Testis (tissue), 2 donors: ENCODE measurements at regions not wholly inside any gene's neighbourhood (a gene's known extent, or its start where the extent isn't known, plus 50 kb on each side); places are given as distances from the start of the nearest gene placed in this dataset.

Source experiments
- DNase-seq: peaks from one replicate; pipeline ENCODE4 v3.0.0-alpha.2; 2019
- H3K27ac ChIP-seq, 2 donors: fragments of 200-600 bp; sonication (generic); one replicate each; pipeline ENCODE4 v1.5.1; 2019
- H3K27me3 ChIP-seq: fragments of 200-600 bp; sonication (generic); one replicate; pipeline ENCODE4 v1.5.1; 2019
- H3K36me3 ChIP-seq: fragments of 200-600 bp; sonication (generic); one replicate; pipeline ENCODE4 v1.5.1; 2017; ENCODE audit warnings: low read depth; ENCODE audit errors: missing control alignments
- H3K4me1 ChIP-seq: fragments of 200-600 bp; sonication (generic); one replicate; pipeline ENCODE4 v1.5.1; 2019
- H3K4me3 ChIP-seq, 2 donors: fragments of 200-600 bp; sonication (generic); one replicate each; pipeline ENCODE4 v1.5.1; 2017 to 2019
- H3K9me3 ChIP-seq: fragments of 200-600 bp; sonication (generic); one replicate; pipeline ENCODE4 v1.5.1; 2017
- CTCF ChIP-seq, 3 experiments: fragments of 450-650 bp in 2 of 3; fragments of 200-600 bp in 1 of 3; sonication (generic) in 1 of 3; IDR thresholded peaks; one replicate each; pipeline ENCODE4 v1.5.1; 2016 to 2019; ENCODE audit warnings: antibody characterized with exemption in 3 of 3, mild to moderate bottlenecking in 2 of 3, moderate library complexity in 1 of 3
- POLR2A ChIP-seq: fragments of 450-650 bp; IDR thresholded peaks from one replicate; pipeline ENCODE4 v1.6.1; 2017; ENCODE audit warnings: antibody characterized with exemption, mild to moderate bottlenecking, moderate library complexity
- WGBS, 2 donors: methylation state at CpG; one replicate each; pipeline ENCODE4 v1.1.5; 2018; 5-methylcytosine and 5-hydroxymethylcytosine counted together
- intact Hi-C: fragments of 100-400 bp; cut with DNase I; formaldehyde crosslinking; loops from one replicate; pipeline ENCODE4 v1.15.1; 2023; ENCODE audit warnings: low total_unique reads

GRCh38 chr21:27761623-27762022 is 794.7 kb upstream of the ADAMTS5 start:
- intact Hi-C loops, result no loop called here
- Histone ChIP-seq H3K9me3 (no peaks in the 10 kb centered on the region), H3K4me1 (no peaks in the 10 kb centered on the region), H3K27me3 (no peaks in the 10 kb centered on the region), H3K36me3 (no peaks in the 10 kb centered on the region), H3K4me3 (no peak overlapping the region), H3K27ac (no peak overlapping the region)
- no peak for TF ChIP-seq CTCF (IDR thresholded peaks at IDR 0.05)
- TF ChIP-seq POLR2A, result no peak
- 14 to 33% methylated on average over 1 of the region's 1 CpG for WGBS, 2 donors
- DNase-seq, result no peak

- Histone ChIP-seq H3K4me1 (no peaks in the 10 kb centered on the region), H3K27ac (no peak overlapping the region), H3K36me3 (no peaks in the 10 kb centered on the region), H3K27me3 (no peaks in the 10 kb centered on the region), H3K9me3 (no peaks in the 10 kb centered on the region), H3K4me3 (no peak overlapping the region)
- intact Hi-C loops, result no loop called here
- no peak for TF ChIP-seq CTCF (IDR thresholded peaks at IDR 0.05)
- no peak for TF ChIP-seq POLR2A
- no peak for DNase-seq
Observed at GRCh38 chr21:27759820-27760219, 792.9 kb upstream of the ADAMTS5 start.

GRCh38 chr21:27759091-27759659 is 792.3 kb upstream of the ADAMTS5 start:
- intact Hi-C loops, result no loop called here
- H3K36me3 ChIP-seq, result no peaks in the 10 kb centered on the region
- peak; percentile 38 for DNase-seq
- 83 to 92% methylated on average over 11 of the region's 11 CpGs for WGBS, 2 donors
- no peaks in the 10 kb centered on the region for H3K4me1 ChIP-seq
- no peak overlapping the region for H3K27ac ChIP-seq
- no peak overlapping the region for H3K4me3 ChIP-seq
- TF ChIP-seq CTCF (IDR thresholded peaks at IDR 0.05), result peak in 1 of 3 experiments; percentile 11
- TF ChIP-seq POLR2A, result no peak
- no peaks in the 10 kb centered on the region for H3K27me3 ChIP-seq
- H3K9me3 ChIP-seq, result no peaks in the 10 kb centered on the region

- no peak overlapping the region for H3K4me3 ChIP-seq
- no peak overlapping the region for H3K27ac ChIP-seq
- intact Hi-C loops, result no loop called here
- no peaks in the 10 kb centered on the region for H3K9me3 ChIP-seq
- TF ChIP-seq POLR2A (no peak), CTCF (IDR thresholded peaks at IDR 0.05) (no peak)
- 88 to 98% methylated on average over 2 of the region's 2 CpGs for WGBS, 2 donors
- H3K27me3 ChIP-seq, result no peaks in the 10 kb centered on the region
- H3K4me1 ChIP-seq, result no peaks in the 10 kb centered on the region
- H3K36me3 ChIP-seq, result no peaks in the 10 kb centered on the region
- no peak for DNase-seq
Observed at GRCh38 chr21:27756191-27756590, 789.3 kb upstream of the ADAMTS5 start.

GRCh38 chr21:27743971-27744564 is 777.2 kb upstream of the ADAMTS5 start:
- H3K4me3 ChIP-seq, result no peak overlapping the region
- intact Hi-C loops, result loop anchor here (10.0 kb wide), 1 partner anchor 631 kb away; no protein-coding TSS in a partner anchor
- WGBS, 2 donors, result 88 to 97% methylated on average over 7 of the region's 7 CpGs
- H3K4me1 ChIP-seq, result no peaks in the 10 kb centered on the region
- H3K9me3 ChIP-seq, result no peaks in the 10 kb centered on the region
- no peaks in the 10 kb centered on the region for H3K36me3 ChIP-seq
- H3K27me3 ChIP-seq, result no peaks in the 10 kb centered on the region
- TF ChIP-seq POLR2A (no peak), CTCF (IDR thresholded peaks at IDR 0.05) (no peak)
- H3K27ac ChIP-seq, result no peak overlapping the region
- no peak for DNase-seq
